ENCODE measurements at regions not wholly inside any gene's neighbourhood (a gene's known extent, or its start where the extent isn't known, plus 50 kb on each side); places are given as distances from the start of the nearest gene placed in this dataset.

GRCh38 chr2:105496271-105496670 lies 97.4 kb upstream of the FHL2 start:
- Histone ChIP-seq H3K9me3 (ENCODE audit: low read depth) (peaks cover 6% of the 10 kb centered on the region), H3K79me2 (ENCODE audit: insufficient read depth) (no peaks in the 10 kb centered on the region), H4K20me1 (ENCODE audit: insufficient read depth) (no peaks in the 10 kb centered on the region), H3K27me3 (replicated peaks; ENCODE audit: insufficient read depth) (no peaks in the 10 kb centered on the region), H3K9ac (no peak overlapping the region), H3K4me1 (ENCODE audit: insufficient read depth) (peaks cover 12% of the 10 kb centered on the region), H3K4me2 (ENCODE audit: unreplicated experiment) (no peak overlapping the region), H3K27ac (no peak overlapping the region), H3F3A (ENCODE audit: insufficient read depth) (0 out of 2 replicates have a peak, but pooled peaks cover 5% of the 10 kb centered on the region), H3K9me2 (ENCODE audit: insufficient read depth) (no peaks in the 10 kb centered on the region), H2AFZ (no peak overlapping the region), H3K4me3 (no peak overlapping the region), H3K36me3 (ENCODE audit: low read depth) (no peaks in the 10 kb centered on the region)
- no peak for DNase-seq
- WGBS, 2 experiments (ENCODE audit: low coverage in 1 of 2, low lambda C conversion rate in 2 of 2, missing lambda C conversion rate in 2 of 2): 27 to 36% methylated on average over 3 of the region's 3 CpGs
- no peak for TF ChIP-seq EZH2phosphoT487 (IDR thresholded peaks at IDR 0.05; ENCODE audit: insufficient read depth, low read depth)
- TF ChIP-seq EZH2 (IDR thresholded peaks at IDR 0.05; ENCODE audit: insufficient read depth, poor library complexity, severe bottlenecking): no peak
- in situ Hi-C loops (cut with MboI): no loop called here

- H3K4me2 ChIP-seq (ENCODE audit: unreplicated experiment): no peak overlapping the region
- peaks cover 12% of the 10 kb centered on the region for H3K4me1 ChIP-seq (ENCODE audit: insufficient read depth)
- DNase-seq: no peak
- TF ChIP-seq EZH2 (IDR thresholded peaks at IDR 0.05; ENCODE audit: insufficient read depth, poor library complexity, severe bottlenecking) (no peak), EZH2phosphoT487 (IDR thresholded peaks at IDR 0.05; ENCODE audit: insufficient read depth, low read depth) (no peak)
- H3K36me3 ChIP-seq (ENCODE audit: low read depth): no peaks in the 10 kb centered on the region
- H3K9me3 ChIP-seq (ENCODE audit: low read depth): peaks cover 6% of the 10 kb centered on the region
- no peaks in the 10 kb centered on the region for H3K27me3 ChIP-seq (replicated peaks; ENCODE audit: insufficient read depth)
- H3K79me2 ChIP-seq (ENCODE audit: insufficient read depth): no peaks in the 10 kb centered on the region
- H3K9ac ChIP-seq: no peak overlapping the region
- no peaks in the 10 kb centered on the region for H3K9me2 ChIP-seq (ENCODE audit: insufficient read depth)
- in situ Hi-C loops (cut with MboI): no loop called here
- WGBS, 2 experiments (ENCODE audit: low coverage in 1 of 2, low lambda C conversion rate in 2 of 2, missing lambda C conversion rate in 2 of 2): 73 to 79% methylated on average over 13 of the region's 13 CpGs
- H3K27ac ChIP-seq: no peak overlapping the region
- no peaks in the 10 kb centered on the region for H4K20me1 ChIP-seq (ENCODE audit: insufficient read depth)
- no peak overlapping the region for H2AFZ ChIP-seq
- H3F3A ChIP-seq (ENCODE audit: insufficient read depth): 0 out of 2 replicates have a peak, but pooled peaks cover 5% of the 10 kb centered on the region
- no peak overlapping the region for H3K4me3 ChIP-seq
These were observed 96.0 kb upstream of the FHL2 start for GRCh38 chr2:105494683-105495425.

- Histone ChIP-seq H3K9me2 (ENCODE audit: insufficient read depth) (no peaks in the 10 kb centered on the region), H3K79me2 (ENCODE audit: insufficient read depth) (no peaks in the 10 kb centered on the region), H2AFZ (no peak overlapping the region), H3K4me2 (ENCODE audit: unreplicated experiment) (no peak overlapping the region), H3K27me3 (replicated peaks; ENCODE audit: insufficient read depth) (no peaks in the 10 kb centered on the region), H3K36me3 (ENCODE audit: low read depth) (no peaks in the 10 kb centered on the region), H4K20me1 (ENCODE audit: insufficient read depth) (no peaks in the 10 kb centered on the region), H3K4me3 (no peak overlapping the region), H3K9ac (no peak overlapping the region), H3K27ac (no peak overlapping the region), H3K9me3 (ENCODE audit: low read depth) (peaks cover 6% of the 10 kb centered on the region), H3K4me1 (ENCODE audit: insufficient read depth) (peaks cover 14% of the 10 kb centered on the region), H3F3A (ENCODE audit: insufficient read depth) (peaks cover 10% of the 10 kb centered on the region; the same call in 1 of the 2 replicates)
- in situ Hi-C loops (cut with MboI): no loop called here
- 87 to 89% methylated on average over 1 of the region's 1 CpG for WGBS, 2 experiments (ENCODE audit: low coverage in 1 of 2, low lambda C conversion rate in 2 of 2, missing lambda C conversion rate in 2 of 2)
- no peak for DNase-seq
- TF ChIP-seq EZH2phosphoT487 (IDR thresholded peaks at IDR 0.05; ENCODE audit: insufficient read depth, low read depth) (no peak), EZH2 (IDR thresholded peaks at IDR 0.05; ENCODE audit: insufficient read depth, poor library complexity, severe bottlenecking) (no peak)
These were observed 92.1 kb upstream of the FHL2 start for GRCh38 chr2:105490956-105491355.

GRCh38 chr2:105490204-105490603 lies 91.4 kb upstream of the FHL2 start:
- Histone ChIP-seq H2AFZ (no peak overlapping the region), H3K4me1 (ENCODE audit: insufficient read depth) (peaks cover 14% of the 10 kb centered on the region), H3K27ac (no peak overlapping the region), H3K36me3 (ENCODE audit: low read depth) (no peaks in the 10 kb centered on the region), H3F3A (ENCODE audit: insufficient read depth) (peaks cover 10% of the 10 kb centered on the region; the same call in 1 of the 2 replicates), H3K79me2 (ENCODE audit: insufficient read depth) (no peaks in the 10 kb centered on the region), H3K4me3 (no peak overlapping the region), H3K9ac (no peak overlapping the region), H4K20me1 (ENCODE audit: insufficient read depth) (no peaks in the 10 kb centered on the region), H3K4me2 (ENCODE audit: unreplicated experiment) (no peak overlapping the region), H3K9me3 (ENCODE audit: low read depth) (peaks cover 6% of the 10 kb centered on the region), H3K9me2 (ENCODE audit: insufficient read depth) (no peaks in the 10 kb centered on the region), H3K27me3 (replicated peaks; ENCODE audit: insufficient read depth) (no peaks in the 10 kb centered on the region)
- in situ Hi-C loops (cut with MboI): no loop called here
- 21% methylated on average over 4 of the region's 4 CpGs for WGBS, 2 experiments (ENCODE audit: low coverage in 1 of 2, low lambda C conversion rate in 2 of 2, missing lambda C conversion rate in 2 of 2)
- DNase-seq: no peak
- TF ChIP-seq EZH2phosphoT487 (IDR thresholded peaks at IDR 0.05; ENCODE audit: insufficient read depth, low read depth) (no peak), EZH2 (IDR thresholded peaks at IDR 0.05; ENCODE audit: insufficient read depth, poor library complexity, severe bottlenecking) (no peak)
